NCI-H146 (cell line): ENCODE measurements at regions not wholly inside any gene's neighbourhood (a gene's known extent, or its start where the extent isn't known, plus 50 kb on each side); places are given as distances from the start of the nearest gene placed in this dataset.

ENCODE experiments used
- DNase-seq: peaks from one replicate; lab custom pipeline; 2025; lab: John Stamatoyannopoulos, UW

- no peak for DNase-seq
Observed at GRCh38 chr2:19600506-19600905, 242.1 kb upstream of the OSR1 start.

GRCh38 chr2:19598971-19599370 is 240.5 kb upstream of the OSR1 start:
- DNase-seq: no peak

GRCh38 chr2:19592197-19592596 is 233.8 kb upstream of the OSR1 start:
- DNase-seq: no peak

- DNase-seq: no peak
Observed at GRCh38 chr2:19589791-19590190, 231.4 kb upstream of the OSR1 start.

GRCh38 chr2:19580830-19581229 is 222.4 kb upstream of the OSR1 start:
- no peak for DNase-seq

- no peak for DNase-seq
Observed at GRCh38 chr2:19580264-19580663, 221.8 kb upstream of the OSR1 start.

- no peak for DNase-seq
Observed at GRCh38 chr2:19579461-19579860, 221.0 kb upstream of the OSR1 start.

GRCh38 chr2:19577723-19578122 is 219.3 kb upstream of the OSR1 start:
- DNase-seq: no peak

GRCh38 chr2:19576411-19576810 is 218.0 kb upstream of the OSR1 start:
- DNase-seq: no peak

- DNase-seq: peak; percentile 17
Observed at GRCh38 chr2:19575641-19576040, 217.2 kb upstream of the OSR1 start.

GRCh38 chr2:19574778-19575260 is 216.4 kb upstream of the OSR1 start:
- peak; percentile 84 for DNase-seq

GRCh38 chr2:19573784-19574183 is 215.4 kb upstream of the OSR1 start:
- no peak for DNase-seq

- DNase-seq: no peak
Observed at GRCh38 chr2:19571773-19572172, 213.3 kb upstream of the OSR1 start.

- no peak for DNase-seq
Observed at GRCh38 chr2:19569300-19569791, 210.9 kb upstream of the OSR1 start.

- no peak for DNase-seq
Observed at GRCh38 chr2:19568809-19569208, 210.4 kb upstream of the OSR1 start.

- no peak for DNase-seq
Observed at GRCh38 chr2:19560785-19561184, 202.4 kb upstream of the OSR1 start.

- peak; percentile 20 for DNase-seq
Observed at GRCh38 chr2:19559596-19560240, 201.3 kb upstream of the OSR1 start.

GRCh38 chr2:19556648-19557047 is 198.2 kb upstream of the OSR1 start:
- DNase-seq: no peak

- DNase-seq: no peak
Observed at GRCh38 chr2:19554520-19554919, 196.1 kb upstream of the OSR1 start.

- no peak for DNase-seq
Observed at GRCh38 chr2:19552270-19552669, 193.8 kb upstream of the OSR1 start.

- DNase-seq: peak; percentile 18
Observed at GRCh38 chr2:19550750-19551149, 192.3 kb upstream of the OSR1 start.

GRCh38 chr2:19549821-19550220 is 191.4 kb upstream of the OSR1 start:
- DNase-seq: no peak

- DNase-seq: no peak
Observed at GRCh38 chr2:19548116-19548515, 189.7 kb upstream of the OSR1 start.

GRCh38 chr2:19547321-19547720 is 188.9 kb upstream of the OSR1 start:
- no peak for DNase-seq
